ENCODE measurements at regions not wholly inside any gene's neighbourhood (a gene's known extent, or its start where the extent isn't known, plus 50 kb on each side); places are given as distances from the start of the nearest gene placed in this dataset.
A peak's percentile ranks its signal among the peaks of the same experiment; 100 is the strongest.

DNA sequence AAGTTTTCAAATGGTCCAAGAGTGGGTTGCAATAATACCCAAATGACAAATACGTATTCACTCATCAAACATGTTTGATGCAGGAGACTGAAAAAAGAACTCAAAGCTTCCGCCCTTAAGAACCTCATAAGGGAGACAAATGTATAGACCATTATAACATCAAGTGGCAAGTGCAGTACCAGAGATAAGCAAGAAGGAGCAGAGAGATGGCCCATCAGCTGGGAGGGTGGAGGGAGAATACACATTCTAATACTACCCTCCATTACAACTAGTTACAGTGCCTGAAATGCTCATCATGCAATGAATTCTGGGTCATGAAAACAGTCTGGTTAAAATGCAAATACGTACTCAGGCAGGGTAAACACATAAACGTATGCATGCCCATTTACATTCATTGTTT, 304.0 kb downstream of the SHQ1 start:
- intact Hi-C loops (cut with DNase I) = no loop called here
- no peak for TF ChIP-seq CTCF (IDR thresholded peaks at IDR 0.05)
- WGBS, 2 donors = 74 to 84% methylated on average over 4 of the region's 4 CpGs
- FAIRE-seq (no peak), ATAC-seq (no peak), DNase-seq (no peak)
- Histone ChIP-seq H3K9me3 (no peaks in the 10 kb centered on the region), H3K27me3 (no peaks in the 10 kb centered on the region), H3K4me3 (no peak overlapping the region), H3K36me3 (no peaks in the 10 kb centered on the region), H3K27ac (no peak overlapping the region), H3K4me1 (no peaks in the 10 kb centered on the region)

- intact Hi-C loops (cut with DNase I) = no loop called here
- no peak for DNase-seq
Measured at GRCh38 chr3:72543246-72543645, 305.0 kb downstream of the SHQ1 start.

DNA sequence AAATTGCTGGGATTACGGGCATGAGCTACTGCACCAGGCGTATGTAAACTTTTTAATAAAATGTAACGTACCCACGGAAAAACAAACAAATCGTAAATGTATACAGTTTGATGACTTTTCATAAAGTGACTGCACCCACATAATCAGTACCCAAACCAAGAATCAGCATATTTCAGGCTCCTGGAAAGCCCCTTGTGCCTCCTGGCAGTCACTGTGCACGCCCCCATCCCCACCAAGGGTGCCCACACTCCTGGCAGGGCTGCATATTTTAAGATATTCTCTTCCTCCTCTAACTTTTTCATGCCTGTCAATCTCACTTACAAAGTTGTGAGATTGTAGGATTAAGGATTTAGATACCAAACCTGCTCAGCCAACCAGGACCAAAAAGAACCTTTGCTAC, 305.5 kb downstream of the SHQ1 start:
- 85 to 87% methylated on average over 6 of the region's 6 CpGs for WGBS, 2 donors
- Histone ChIP-seq H3K27me3 (no peaks in the 10 kb centered on the region), H3K9me3 (no peaks in the 10 kb centered on the region), H3K36me3 (no peaks in the 10 kb centered on the region), H3K27ac (no peak overlapping the region), H3K4me1 (no peaks in the 10 kb centered on the region), H3K4me3 (no peak overlapping the region)
- no peak for TF ChIP-seq CTCF (IDR thresholded peaks at IDR 0.05)
- ATAC-seq = no peak
- no peak for FAIRE-seq
- intact Hi-C loops (cut with DNase I) = no loop called here
- no peak for DNase-seq

More at GRCh38 chr3:72543246-72543645, 305.0 kb downstream of the SHQ1 start:
- Histone ChIP-seq H3K9me3 (no peaks in the 10 kb centered on the region), H3K27ac (no peak overlapping the region), H3K36me3 (no peaks in the 10 kb centered on the region), H3K4me3 (no peak overlapping the region), H3K27me3 (no peaks in the 10 kb centered on the region), H3K4me1 (no peaks in the 10 kb centered on the region)
- 73 to 76% methylated on average over 3 of the region's 3 CpGs for WGBS, 2 donors
- TF ChIP-seq CTCF (IDR thresholded peaks at IDR 0.05) = no peak
- FAIRE-seq = no peak
- no peak for ATAC-seq

DNA sequence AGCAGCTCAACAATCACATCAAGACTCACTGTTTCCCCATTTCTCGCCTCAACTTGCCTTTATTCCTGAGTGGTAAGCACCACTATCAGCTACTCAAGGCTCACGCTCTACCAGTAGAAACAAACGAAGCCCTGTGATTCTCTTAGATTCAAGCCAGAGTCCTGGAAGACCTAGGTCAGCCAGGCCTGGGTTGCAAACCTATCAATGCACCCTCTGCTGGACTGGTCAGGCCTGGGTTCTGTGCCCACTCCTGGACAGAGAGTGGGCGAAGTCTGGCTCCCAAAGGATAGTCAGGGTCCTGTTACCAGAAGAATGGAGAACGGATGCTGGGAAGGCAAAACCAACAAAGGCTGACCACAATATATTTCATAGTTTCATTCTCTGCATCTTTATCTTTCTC, 308.4 kb downstream of the SHQ1 start:
- ATAC-seq (no peak), FAIRE-seq (no peak), DNase-seq (no peak)
- H3K27ac ChIP-seq = no peak overlapping the region
- H3K36me3 ChIP-seq = no peaks in the 10 kb centered on the region
- no peak overlapping the region for H3K4me3 ChIP-seq
- intact Hi-C loops (cut with DNase I) = no loop called here
- TF ChIP-seq CTCF (IDR thresholded peaks at IDR 0.05) = no peak
- WGBS, 2 donors = 82 to 83% methylated on average over 5 of the region's 5 CpGs
- H3K27me3 ChIP-seq = no peaks in the 10 kb centered on the region
- no peaks in the 10 kb centered on the region for H3K9me3 ChIP-seq
- no peaks in the 10 kb centered on the region for H3K4me1 ChIP-seq

DNA sequence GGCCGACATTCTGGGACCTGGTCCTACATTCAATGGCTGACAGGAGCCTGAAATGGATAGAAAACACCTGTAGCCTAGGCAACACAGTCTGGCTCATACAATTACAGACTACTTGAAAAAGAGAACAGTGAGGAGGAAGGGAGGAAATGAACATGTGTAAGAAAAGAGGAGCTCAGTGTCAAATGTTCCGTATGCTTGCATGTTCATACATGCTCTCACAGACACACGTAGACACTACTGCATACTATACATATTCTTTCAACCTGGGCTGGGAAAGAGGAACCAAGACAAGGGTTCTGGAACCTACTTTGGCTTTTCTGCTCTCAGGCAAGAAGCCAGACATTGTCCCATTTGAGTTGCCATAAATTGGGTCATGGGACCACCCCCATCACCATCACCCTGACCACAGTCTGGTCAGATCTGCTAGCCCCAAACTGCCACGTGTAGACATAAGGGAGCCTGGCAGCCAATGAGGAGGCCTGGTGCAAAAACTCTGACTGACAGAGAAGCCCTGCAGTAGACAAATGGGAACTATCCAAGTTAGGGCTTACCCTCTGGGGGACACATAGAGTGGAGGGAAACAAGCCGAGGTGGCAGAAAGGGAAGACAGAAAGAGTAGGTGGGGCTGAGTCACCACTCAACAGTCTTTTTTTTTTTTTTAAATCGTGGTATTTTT, 310.0 kb downstream of the SHQ1 start:
- DNase-seq (no peak), FAIRE-seq (no peak), ATAC-seq (peak in 1 of 4 donors; percentile 30)
- WGBS, 2 donors = 63 to 70% methylated on average over 6 of the region's 6 CpGs
- TF ChIP-seq CTCF (IDR thresholded peaks at IDR 0.05) = no peak
- Histone ChIP-seq H3K36me3 (no peaks in the 10 kb centered on the region), H3K4me1 (no peaks in the 10 kb centered on the region), H3K27ac (no peak overlapping the region), H3K27me3 (no peaks in the 10 kb centered on the region), H3K9me3 (no peaks in the 10 kb centered on the region), H3K4me3 (no peak overlapping the region)
- intact Hi-C loops (cut with DNase I) = no loop called here
